ENCODE measurements at regions not wholly inside any gene's neighbourhood (a gene's known extent, or its start where the extent isn't known, plus 50 kb on each side); places are given as distances from the start of the nearest gene placed in this dataset.

DNA sequence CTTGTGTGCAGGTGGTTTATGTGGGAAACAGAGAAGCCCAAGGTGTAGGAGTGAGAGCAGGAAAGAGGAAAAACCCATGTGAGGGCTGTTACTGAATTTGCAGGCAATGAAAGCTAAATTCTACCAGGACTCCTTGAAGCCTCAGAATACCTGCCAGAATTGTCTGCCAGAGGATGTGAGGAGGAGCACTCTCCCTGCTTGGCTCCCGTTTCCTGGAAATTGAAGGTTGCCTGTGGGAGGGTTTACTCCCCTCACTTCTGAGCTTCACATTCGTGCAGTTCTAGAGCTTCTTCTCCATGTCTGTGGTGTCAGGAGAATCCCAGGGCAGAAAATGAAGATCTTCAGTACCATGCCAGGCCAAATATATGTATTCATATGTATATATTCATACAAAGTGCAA is 220.8 kb upstream of the ZP4 start:
- no peaks in the 10 kb centered on the region for H3K4me1 ChIP-seq (replicated peaks in 1 of 2)
- no peaks in the 10 kb centered on the region for H3K27me3 ChIP-seq
- DNase-seq: no peak
- H3K4me3 ChIP-seq: no peak overlapping the region
- WGBS, 4 donors: 37 to 67% (median 45%) methylated on average over 2 of the region's 2 CpGs
- H3K36me3 ChIP-seq (replicated peaks in 1 of 2): no peaks in the 10 kb centered on the region
- H3K9me3 ChIP-seq (replicated peaks in 1 of 3): no peaks in the 10 kb centered on the region
- TF ChIP-seq POLR2A (IDR thresholded peaks at IDR 0.05): no peak
- TF ChIP-seq, protein P1, sequence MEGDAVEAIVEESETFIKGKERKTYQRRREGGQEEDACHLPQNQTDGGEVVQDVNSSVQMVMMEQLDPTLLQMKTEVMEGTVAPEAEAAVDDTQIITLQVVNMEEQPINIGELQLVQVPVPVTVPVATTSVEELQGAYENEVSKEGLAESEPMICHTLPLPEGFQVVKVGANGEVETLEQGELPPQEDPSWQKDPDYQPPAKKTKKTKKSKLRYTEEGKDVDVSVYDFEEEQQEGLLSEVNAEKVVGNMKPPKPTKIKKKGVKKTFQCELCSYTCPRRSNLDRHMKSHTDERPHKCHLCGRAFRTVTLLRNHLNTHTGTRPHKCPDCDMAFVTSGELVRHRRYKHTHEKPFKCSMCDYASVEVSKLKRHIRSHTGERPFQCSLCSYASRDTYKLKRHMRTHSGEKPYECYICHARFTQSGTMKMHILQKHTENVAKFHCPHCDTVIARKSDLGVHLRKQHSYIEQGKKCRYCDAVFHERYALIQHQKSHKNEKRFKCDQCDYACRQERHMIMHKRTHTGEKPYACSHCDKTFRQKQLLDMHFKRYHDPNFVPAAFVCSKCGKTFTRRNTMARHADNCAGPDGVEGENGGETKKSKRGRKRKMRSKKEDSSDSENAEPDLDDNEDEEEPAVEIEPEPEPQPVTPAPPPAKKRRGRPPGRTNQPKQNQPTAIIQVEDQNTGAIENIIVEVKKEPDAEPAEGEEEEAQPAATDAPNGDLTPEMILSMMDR (IDR thresholded peaks at IDR 0.05): no peak
- intact Hi-C loops (cut with DNase I): no loop called here
- no peak overlapping the region for H3K27ac ChIP-seq

- TF ChIP-seq, protein P1 (IDR thresholded peaks at IDR 0.05): no peak
- TF ChIP-seq POLR2A (IDR thresholded peaks at IDR 0.05): no peak
- Histone ChIP-seq H3K9me3 (replicated peaks in 1 of 3) (no peaks in the 10 kb centered on the region), H3K4me1 (replicated peaks in 1 of 2) (no peaks in the 10 kb centered on the region), H3K27me3 (no peaks in the 10 kb centered on the region), H3K27ac (no peak overlapping the region), H3K4me3 (no peak overlapping the region), H3K36me3 (replicated peaks in 1 of 2) (no peaks in the 10 kb centered on the region)
- no peak for DNase-seq
- intact Hi-C loops (cut with DNase I): no loop called here
- WGBS, 4 donors: 29 to 56% (median 43%) methylated on average over 1 of the region's 1 CpG
Observed at GRCh38 chr1:238111081-238111480, 220.4 kb upstream of the ZP4 start.

GRCh38 chr1:238108417-238108816 is 217.7 kb upstream of the ZP4 start:
- no peak for TF ChIP-seq POLR2A (IDR thresholded peaks at IDR 0.05)
- TF ChIP-seq, protein P1 (IDR thresholded peaks at IDR 0.05): no peak
- intact Hi-C loops (cut with DNase I): no loop called here
- H3K4me3 ChIP-seq: no peak overlapping the region

DNA sequence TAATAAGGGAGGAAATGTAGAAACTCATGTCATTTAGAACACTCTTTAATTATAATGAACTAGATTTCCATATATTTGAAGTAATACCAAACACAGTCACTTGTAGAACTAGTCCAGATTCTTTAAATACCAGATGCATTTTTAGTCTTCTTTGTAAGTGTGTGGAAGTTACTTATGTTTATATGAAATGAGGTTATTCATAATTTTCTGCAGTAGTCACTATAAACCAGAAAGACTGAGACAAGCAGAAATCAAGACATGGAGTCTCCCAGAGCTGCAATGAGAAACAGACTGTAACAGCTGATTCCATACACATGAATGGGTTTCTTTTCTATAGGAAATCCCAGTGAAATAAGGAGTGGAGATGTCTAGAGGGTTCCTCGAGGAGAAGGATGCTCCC is 216.6 kb upstream of the ZP4 start:
- Histone ChIP-seq H3K9me3 (replicated peaks in 1 of 3) (no peaks in the 10 kb centered on the region), H3K27me3 (no peaks in the 10 kb centered on the region), H3K27ac (no peak overlapping the region), H3K4me3 (no peak overlapping the region), H3K4me1 (replicated peaks in 1 of 2) (no peaks in the 10 kb centered on the region), H3K36me3 (replicated peaks in 1 of 2) (no peaks in the 10 kb centered on the region)
- intact Hi-C loops (cut with DNase I): no loop called here
- WGBS, 4 donors: 42 to 70% (median 45%) methylated on average over 1 of the region's 1 CpG
- no peak for DNase-seq
- TF ChIP-seq, protein P1 (IDR thresholded peaks at IDR 0.05): no peak
- TF ChIP-seq POLR2A (IDR thresholded peaks at IDR 0.05): no peak

More at GRCh38 chr1:238108417-238108816, 217.7 kb upstream of the ZP4 start:
- no peak overlapping the region for H3K27ac ChIP-seq
- H3K27me3 ChIP-seq: no peaks in the 10 kb centered on the region
- no peaks in the 10 kb centered on the region for H3K4me1 ChIP-seq (replicated peaks in 1 of 2)
- DNase-seq: no peak
- H3K36me3 ChIP-seq (replicated peaks in 1 of 2): no peaks in the 10 kb centered on the region
- 77 to 92% (median 80%) methylated on average over 2 of the region's 2 CpGs for WGBS, 4 donors
- no peaks in the 10 kb centered on the region for H3K9me3 ChIP-seq (replicated peaks in 1 of 3)

All from adrenal gland (tissue), 9 donors.